SK-N-MC (cell line): ENCODE measurements at regions not wholly inside any gene's neighbourhood (a gene's known extent, or its start where the extent isn't known, plus 50 kb on each side); places are given as distances from the start of the nearest gene placed in this dataset.

ENCODE experiments used
- EZH2 ChIP-seq: fragments of 200-600 bp; sonication (generic); IDR thresholded peaks from one replicate; pipeline ENCODE4 v1.6.1; 2017; ENCODE audit warnings: antibody characterized with exemption
- POLR2AphosphoS5 ChIP-seq: IDR thresholded peaks from 2 replicates; pipeline ENCODE4 v1.6.1; 2012; ENCODE audit warnings: mild to moderate bottlenecking, low read depth, low read length, borderline replicate concordance

DNA sequence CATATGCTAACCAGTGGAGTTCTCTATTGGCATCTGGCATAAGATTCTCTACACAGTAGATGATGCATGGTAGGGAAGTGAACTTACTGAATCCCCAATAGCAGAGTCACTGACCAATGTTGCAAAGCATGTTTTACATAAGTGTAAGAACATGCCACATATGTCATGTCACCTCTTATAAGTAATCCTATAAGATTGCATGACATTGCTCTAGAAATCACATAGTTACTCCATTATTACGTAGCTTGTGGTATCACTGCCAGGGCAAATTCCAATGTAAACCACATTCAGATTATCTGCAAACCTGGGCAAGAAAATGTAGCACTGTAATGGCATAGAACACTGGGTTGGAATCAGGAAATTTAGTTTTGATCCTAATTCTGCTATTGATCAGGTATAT, 198.2 kb upstream of the UMPS start:
- TF ChIP-seq EZH2 (no peak), POLR2AphosphoS5 (no peak)
